ENCODE measurements at regions not wholly inside any gene's neighbourhood (a gene's known extent, or its start where the extent isn't known, plus 50 kb on each side); places are given as distances from the start of the nearest gene placed in this dataset.

DNA sequence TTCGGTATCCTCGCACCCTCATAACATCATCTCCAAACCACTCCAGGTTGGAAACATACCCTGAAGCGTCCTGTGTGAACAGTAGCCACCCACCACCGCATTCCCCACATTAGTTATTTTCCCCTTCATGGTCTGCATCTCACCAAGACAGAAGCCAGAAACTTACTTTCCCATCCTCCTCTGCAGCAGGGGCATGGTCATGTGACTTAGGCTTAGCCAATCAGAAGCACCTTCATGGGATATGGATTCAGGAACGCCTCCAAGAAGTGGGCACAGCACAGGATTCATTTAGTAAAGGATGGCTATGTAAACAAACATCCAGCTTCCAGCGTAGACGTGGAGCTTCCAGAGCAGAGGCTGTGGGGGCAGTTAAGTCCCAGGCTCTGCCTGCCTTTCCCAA lies 130.3 kb downstream of the AXIN2 start:
- TF ChIP-seq, protein P1, sequence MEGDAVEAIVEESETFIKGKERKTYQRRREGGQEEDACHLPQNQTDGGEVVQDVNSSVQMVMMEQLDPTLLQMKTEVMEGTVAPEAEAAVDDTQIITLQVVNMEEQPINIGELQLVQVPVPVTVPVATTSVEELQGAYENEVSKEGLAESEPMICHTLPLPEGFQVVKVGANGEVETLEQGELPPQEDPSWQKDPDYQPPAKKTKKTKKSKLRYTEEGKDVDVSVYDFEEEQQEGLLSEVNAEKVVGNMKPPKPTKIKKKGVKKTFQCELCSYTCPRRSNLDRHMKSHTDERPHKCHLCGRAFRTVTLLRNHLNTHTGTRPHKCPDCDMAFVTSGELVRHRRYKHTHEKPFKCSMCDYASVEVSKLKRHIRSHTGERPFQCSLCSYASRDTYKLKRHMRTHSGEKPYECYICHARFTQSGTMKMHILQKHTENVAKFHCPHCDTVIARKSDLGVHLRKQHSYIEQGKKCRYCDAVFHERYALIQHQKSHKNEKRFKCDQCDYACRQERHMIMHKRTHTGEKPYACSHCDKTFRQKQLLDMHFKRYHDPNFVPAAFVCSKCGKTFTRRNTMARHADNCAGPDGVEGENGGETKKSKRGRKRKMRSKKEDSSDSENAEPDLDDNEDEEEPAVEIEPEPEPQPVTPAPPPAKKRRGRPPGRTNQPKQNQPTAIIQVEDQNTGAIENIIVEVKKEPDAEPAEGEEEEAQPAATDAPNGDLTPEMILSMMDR (conservative IDR thresholded peaks at IDR 0.05; ENCODE audit: low read depth in 2 of 2), result no peak
- no peak for TF ChIP-seq EZH2 (IDR thresholded peaks at IDR 0.05; ENCODE audit: low read depth, unreplicated experiment)
